ENCODE measurements at regions not wholly inside any gene's neighbourhood (a gene's known extent, or its start where the extent isn't known, plus 50 kb on each side); places are given as distances from the start of the nearest gene placed in this dataset.

GRCh38 chr21:41107602-41108001 lies 60.4 kb upstream of the BACE2 start:
- no peaks in the 10 kb centered on the region for H3K36me3 Mint-ChIP-seq (ENCODE audit: low read depth)

GRCh38 chr21:41108668-41109585 lies 59.0 kb upstream of the BACE2 start:
- H3K9me3 ChIP-seq (ENCODE audit: control insufficient read depth in 1 of 2, insufficient read depth in 1 of 2, low read length in 2 of 2), result no peaks in the 10 kb centered on the region
- peaks cover 4 to 18% of the 10 kb centered on the region in 2 experiments for H3K27me3 ChIP-seq (ENCODE audit: control insufficient read depth in 1 of 2, insufficient read depth in 2 of 2, low read length in 2 of 2)
- intact Hi-C loops (cut with DNase I, micrococcal nuclease), result no loop called here
- Mint-ChIP-seq H3K36me3 (ENCODE audit: low read depth) (no peaks in the 10 kb centered on the region), H3K4me3 (no peak overlapping the region), H3K4me1 (ENCODE audit: low read depth) (peaks cover 26% of the 10 kb centered on the region), H3K27ac (no peak overlapping the region), H3K9me3 (no peaks in the 10 kb centered on the region), H3K27me3 (peaks cover 27% of the 10 kb centered on the region)
- no peak overlapping the region for H3K4me3 ChIP-seq (ENCODE audit: low read length)
- H3K27ac ChIP-seq (ENCODE audit: low read depth in 1 of 2, low read length in 2 of 2), result no peak overlapping the region
- no peaks in the 10 kb centered on the region for H3K36me3 ChIP-seq (ENCODE audit: insufficient read depth, low read length)
- TF ChIP-seq CTCF (IDR thresholded peaks at IDR 0.05), result no peak
- peaks cover 10% of the 10 kb centered on the region for H3K4me1 ChIP-seq (ENCODE audit: insufficient read depth, low read length)
- POLR2A ChIA-PET, result no interaction called here
- no peak for DNase-seq
- CTCF ChIA-PET, result no interaction called here
- no peak for ATAC-seq (ENCODE audit: poor library complexity)

More at GRCh38 chr21:41107602-41108001, 60.4 kb upstream of the BACE2 start:
- Histone ChIP-seq H3K4me3 (ENCODE audit: low read length) (no peak overlapping the region), H3K4me1 (ENCODE audit: insufficient read depth, low read length) (peaks cover under 1% of the 10 kb centered on the region), H3K9me3 (ENCODE audit: control insufficient read depth in 1 of 2, insufficient read depth in 1 of 2, low read length in 2 of 2) (no peaks in the 10 kb centered on the region), H3K36me3 (ENCODE audit: insufficient read depth, low read length) (no peaks in the 10 kb centered on the region), H3K27me3 (ENCODE audit: control insufficient read depth in 1 of 2, insufficient read depth in 2 of 2, low read length in 2 of 2) (peaks cover 4 to 23% of the 10 kb centered on the region in 2 experiments), H3K27ac (ENCODE audit: low read depth in 1 of 2, low read length in 2 of 2) (no peak overlapping the region)
- Mint-ChIP-seq H3K4me3 (no peak overlapping the region), H3K4me1 (ENCODE audit: low read depth) (peaks cover 13% of the 10 kb centered on the region), H3K27me3 (peaks cover 32% of the 10 kb centered on the region), H3K27ac (no peak overlapping the region), H3K9me3 (no peaks in the 10 kb centered on the region)
- intact Hi-C loops (cut with DNase I, micrococcal nuclease), result no loop called here
- DNase-seq (no peak), ATAC-seq (ENCODE audit: poor library complexity) (no peak)
- TF ChIP-seq CTCF (IDR thresholded peaks at IDR 0.05), result no peak
- ChIA-PET CTCF (no interaction called here), POLR2A (no interaction called here)

- TF ChIP-seq CTCF (IDR thresholded peaks at IDR 0.05), result no peak
- H3K36me3 Mint-ChIP-seq (ENCODE audit: low read depth), result no peaks in the 10 kb centered on the region
- no peaks in the 10 kb centered on the region for H3K9me3 Mint-ChIP-seq
Measured at GRCh38 chr21:41110161-41110560, 57.8 kb upstream of the BACE2 start.

More at GRCh38 chr21:41110161-41110560, 57.8 kb upstream of the BACE2 start:
- H3K4me3 Mint-ChIP-seq, result no peak overlapping the region
- peaks cover 10% of the 10 kb centered on the region for H3K4me1 ChIP-seq (ENCODE audit: insufficient read depth, low read length)
- H3K9me3 ChIP-seq (ENCODE audit: control insufficient read depth in 1 of 2, insufficient read depth in 1 of 2, low read length in 2 of 2), result no peaks in the 10 kb centered on the region
- peaks cover 26% of the 10 kb centered on the region for H3K4me1 Mint-ChIP-seq (ENCODE audit: low read depth)
- peaks cover 0 to 16% of the 10 kb centered on the region in 2 experiments for H3K27me3 ChIP-seq (ENCODE audit: control insufficient read depth in 1 of 2, insufficient read depth in 2 of 2, low read length in 2 of 2)
- no peak for ATAC-seq (ENCODE audit: poor library complexity)
- H3K27ac ChIP-seq (ENCODE audit: low read depth in 1 of 2, low read length in 2 of 2), result no peak overlapping the region
- no peak overlapping the region for H3K27ac Mint-ChIP-seq
- DNase-seq, result no peak
- ChIA-PET CTCF (no interaction called here), POLR2A (no interaction called here)
- intact Hi-C loops (cut with DNase I, micrococcal nuclease), result no loop called here
- H3K36me3 ChIP-seq (ENCODE audit: insufficient read depth, low read length), result no peaks in the 10 kb centered on the region
- no peak overlapping the region for H3K4me3 ChIP-seq (ENCODE audit: low read length)
- peaks cover 15% of the 10 kb centered on the region for H3K27me3 Mint-ChIP-seq

Data from CD4-positive, alpha-beta T cell (primary cell).